ENCODE measurements at regions not wholly inside any gene's neighbourhood (a gene's known extent, or its start where the extent isn't known, plus 50 kb on each side); places are given as distances from the start of the nearest gene placed in this dataset.

DNA sequence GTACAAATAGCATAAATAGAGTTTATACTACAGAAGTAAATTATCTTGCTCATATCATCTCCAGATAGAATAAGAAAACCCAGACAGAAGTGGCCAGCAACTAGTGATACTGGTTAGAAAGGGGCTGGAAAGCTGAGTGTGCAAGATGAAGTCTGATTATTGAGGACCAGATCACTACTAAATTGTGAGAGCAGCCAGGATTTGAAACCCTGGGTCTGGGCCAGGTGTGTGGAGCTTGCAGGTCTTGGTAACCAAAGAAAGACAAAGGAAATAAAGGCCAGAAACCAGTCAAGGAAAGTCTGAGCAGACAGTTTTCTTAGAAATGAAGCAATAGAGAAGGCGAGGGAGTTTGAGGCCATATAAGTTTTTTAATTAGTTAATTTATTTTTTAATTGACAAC is 611.8 kb downstream of the ETNK1 start:
- H3K27me3 ChIP-seq (ENCODE audit: insufficient read depth, low read depth, low read length), result no peaks in the 10 kb centered on the region
- H3K9me2 ChIP-seq (ENCODE audit: insufficient read depth, low read length), result no peaks in the 10 kb centered on the region
- H3K4me3 ChIP-seq (ENCODE audit: low read length), result no peak overlapping the region
- no peaks in the 10 kb centered on the region for H4K20me1 ChIP-seq (ENCODE audit: insufficient read depth)
- no peak for TF ChIP-seq EP300 (conservative IDR thresholded peaks at IDR 0.05; ENCODE audit: poor library complexity, severe bottlenecking)
- TF ChIP-seq, protein P1, sequence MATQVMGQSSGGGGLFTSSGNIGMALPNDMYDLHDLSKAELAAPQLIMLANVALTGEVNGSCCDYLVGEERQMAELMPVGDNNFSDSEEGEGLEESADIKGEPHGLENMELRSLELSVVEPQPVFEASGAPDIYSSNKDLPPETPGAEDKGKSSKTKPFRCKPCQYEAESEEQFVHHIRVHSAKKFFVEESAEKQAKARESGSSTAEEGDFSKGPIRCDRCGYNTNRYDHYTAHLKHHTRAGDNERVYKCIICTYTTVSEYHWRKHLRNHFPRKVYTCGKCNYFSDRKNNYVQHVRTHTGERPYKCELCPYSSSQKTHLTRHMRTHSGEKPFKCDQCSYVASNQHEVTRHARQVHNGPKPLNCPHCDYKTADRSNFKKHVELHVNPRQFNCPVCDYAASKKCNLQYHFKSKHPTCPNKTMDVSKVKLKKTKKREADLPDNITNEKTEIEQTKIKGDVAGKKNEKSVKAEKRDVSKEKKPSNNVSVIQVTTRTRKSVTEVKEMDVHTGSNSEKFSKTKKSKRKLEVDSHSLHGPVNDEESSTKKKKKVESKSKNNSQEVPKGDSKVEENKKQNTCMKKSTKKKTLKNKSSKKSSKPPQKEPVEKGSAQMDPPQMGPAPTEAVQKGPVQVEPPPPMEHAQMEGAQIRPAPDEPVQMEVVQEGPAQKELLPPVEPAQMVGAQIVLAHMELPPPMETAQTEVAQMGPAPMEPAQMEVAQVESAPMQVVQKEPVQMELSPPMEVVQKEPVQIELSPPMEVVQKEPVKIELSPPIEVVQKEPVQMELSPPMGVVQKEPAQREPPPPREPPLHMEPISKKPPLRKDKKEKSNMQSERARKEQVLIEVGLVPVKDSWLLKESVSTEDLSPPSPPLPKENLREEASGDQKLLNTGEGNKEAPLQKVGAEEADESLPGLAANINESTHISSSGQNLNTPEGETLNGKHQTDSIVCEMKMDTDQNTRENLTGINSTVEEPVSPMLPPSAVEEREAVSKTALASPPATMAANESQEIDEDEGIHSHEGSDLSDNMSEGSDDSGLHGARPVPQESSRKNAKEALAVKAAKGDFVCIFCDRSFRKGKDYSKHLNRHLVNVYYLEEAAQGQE (IDR thresholded peaks at IDR 0.05; ENCODE audit: borderline replicate concordance), result no peak
- no peak for TF ChIP-seq SMC3 (conservative IDR thresholded peaks at IDR 0.05; ENCODE audit: poor library complexity)
- no peak for TF ChIP-seq RAD21 (conservative IDR thresholded peaks at IDR 0.05)
- no peak for TF ChIP-seq EZH2 (IDR thresholded peaks at IDR 0.05; ENCODE audit: borderline replicate concordance, insufficient read depth, low read length, poor library complexity, severe bottlenecking)
- TF ChIP-seq CTCF (IDR thresholded peaks at IDR 0.05; ENCODE audit: poor library complexity, severe bottlenecking), result no peak
- TF ChIP-seq POLR2AphosphoS5 (IDR thresholded peaks at IDR 0.05), result no peak
- no peak for TF ChIP-seq MXI1 (conservative IDR thresholded peaks at IDR 0.05; ENCODE audit: poor library complexity, severe bottlenecking)
- no peak overlapping the region for H3K9ac ChIP-seq (ENCODE audit: low read length)
- H2AFZ ChIP-seq (ENCODE audit: low read depth, low read length), result no peak overlapping the region
- no peaks in the 10 kb centered on the region for H3K9me3 ChIP-seq (ENCODE audit: low read length)
- no peaks in the 10 kb centered on the region for H3K36me3 ChIP-seq (ENCODE audit: insufficient read depth, low read length)
- no peak overlapping the region for H3K4me2 ChIP-seq (ENCODE audit: low read length)
- no peaks in the 10 kb centered on the region for H3K79me2 ChIP-seq (replicated peaks; ENCODE audit: insufficient read depth, low read length)
- H3F3A ChIP-seq (ENCODE audit: insufficient read depth, low read length, poor library complexity, severe bottlenecking), result no peaks in the 10 kb centered on the region
- H3K27ac ChIP-seq (ENCODE audit: low read length), result no peak overlapping the region

- no peaks in the 10 kb centered on the region for H3F3A ChIP-seq (ENCODE audit: insufficient read depth, low read length, poor library complexity, severe bottlenecking)
- no peaks in the 10 kb centered on the region for H3K9me3 ChIP-seq (ENCODE audit: low read length)
- H3K9ac ChIP-seq (ENCODE audit: low read length), result no peak overlapping the region
- no peaks in the 10 kb centered on the region for H3K79me2 ChIP-seq (replicated peaks; ENCODE audit: insufficient read depth, low read length)
- no peaks in the 10 kb centered on the region for H3K36me3 ChIP-seq (ENCODE audit: insufficient read depth, low read length)
- TF ChIP-seq SMC3 (conservative IDR thresholded peaks at IDR 0.05; ENCODE audit: poor library complexity), result no peak
- no peak for TF ChIP-seq EP300 (conservative IDR thresholded peaks at IDR 0.05; ENCODE audit: poor library complexity, severe bottlenecking)
- no peak for TF ChIP-seq TAF1 (IDR thresholded peaks at IDR 0.05; ENCODE audit: low read depth)
- H3K4me3 ChIP-seq (ENCODE audit: low read length), result no peak overlapping the region
- H4K20me1 ChIP-seq (ENCODE audit: insufficient read depth), result no peaks in the 10 kb centered on the region
- H3K9me2 ChIP-seq (ENCODE audit: insufficient read depth, low read length), result no peaks in the 10 kb centered on the region
- no peak overlapping the region for H3K4me2 ChIP-seq (ENCODE audit: low read length)
- H2AFZ ChIP-seq (ENCODE audit: low read depth, low read length), result no peak overlapping the region
- no peaks in the 10 kb centered on the region for H3K27me3 ChIP-seq (ENCODE audit: insufficient read depth, low read depth, low read length)
- no peak overlapping the region for H3K27ac ChIP-seq (ENCODE audit: low read length)
Measured at GRCh38 chr12:23238190-23238589, 613.2 kb downstream of the ETNK1 start.

GRCh38 chr12:23238957-23239356 is 614.0 kb downstream of the ETNK1 start:
- Histone ChIP-seq H3F3A (ENCODE audit: insufficient read depth, low read length, poor library complexity, severe bottlenecking) (no peaks in the 10 kb centered on the region), H3K27ac (ENCODE audit: low read length) (no peak overlapping the region), H3K9ac (ENCODE audit: low read length) (no peak overlapping the region), H3K36me3 (ENCODE audit: insufficient read depth, low read length) (no peaks in the 10 kb centered on the region), H4K20me1 (ENCODE audit: insufficient read depth) (no peaks in the 10 kb centered on the region), H2AFZ (ENCODE audit: low read depth, low read length) (no peak overlapping the region), H3K79me2 (replicated peaks; ENCODE audit: insufficient read depth, low read length) (no peaks in the 10 kb centered on the region), H3K9me2 (ENCODE audit: insufficient read depth, low read length) (no peaks in the 10 kb centered on the region), H3K27me3 (ENCODE audit: insufficient read depth, low read depth, low read length) (no peaks in the 10 kb centered on the region), H3K4me3 (ENCODE audit: low read length) (no peak overlapping the region), H3K4me2 (ENCODE audit: low read length) (no peak overlapping the region), H3K9me3 (ENCODE audit: low read length) (no peaks in the 10 kb centered on the region)
- TF ChIP-seq TAF1 (IDR thresholded peaks at IDR 0.05; ENCODE audit: low read depth), result no peak

Data from neural cell (in vitro differentiated cells).